HCT116 (cell line): ENCODE measurements at regions not wholly inside any gene's neighbourhood (a gene's known extent, or its start where the extent isn't known, plus 50 kb on each side); places are given as distances from the start of the nearest gene placed in this dataset.

Experiments
- ATAC-seq: fragments of 200-7000 bp; cut with Tn5 transposase; 2 replicates; pipeline ENCODE4 v1.9.1; 2020; ENCODE audit warnings: mild to moderate bottlenecking, moderate library complexity
- BruUV-seq: library from RNA; stranded (reverse); fragments of 400-500 nt; replicated peaks from 2 replicates; lab custom pipeline; 2021; lab: Mats Ljungman, UMichigan
- CTCF ChIA-PET: fragments of 300-600 bp; sonication (Branson Sonifier 250); formaldehyde crosslinking; loops from one replicate; lab custom pipeline; 2021; ENCODE audit warnings: antibody characterized with exemption; lab: Charles Lee
- POLR2A ChIA-PET: fragments of 300-600, 350-600 bp; sonication (Branson Sonifier 250); formaldehyde crosslinking; loops from one replicate; lab custom pipeline; 2021; ENCODE audit warnings: antibody characterized with exemption; lab: Charles Lee
- RAD21 ChIA-PET, 2 experiments: fragments of 300-600 bp; sonication (Branson Sonifier 250); formaldehyde crosslinking; loops; one replicate each; lab custom pipeline; 2023; ENCODE audit warnings: low total read pairs in 2 of 2; ENCODE audit not compliant: uncharacterized antibody in 2 of 2, unreplicated experiment in 2 of 2, low non-redundant PET in 1 of 2; lab: Charles Lee
- DNase-seq: peaks from one replicate; pipeline ENCODE4 v3.0.0-alpha.2; 2010; ENCODE audit warnings: low read depth, low spot score
- H2AFZ ChIP-seq: fragments of 200-600 bp; shearing (Covaris generic), sonication (generic); 2 replicates; pipeline ENCODE4 v1.6.1; 2017; ENCODE audit warnings: low read depth, mixed run types, mixed read lengths, antibody characterized with exemption, low read length; ENCODE audit not compliant: poor library complexity, severe bottlenecking
- H3K27ac ChIP-seq: 2 replicates; pipeline ENCODE4 v1.5.1; 2012; ENCODE audit warnings: low read depth, low read length
- H3K27me3 ChIP-seq: fragments of 200-600 bp; sonication (generic); 2 replicates; pipeline ENCODE4 v1.6.1; 2016; ENCODE audit warnings: mixed run types, low read length, mixed read lengths; ENCODE audit not compliant: insufficient read depth
- H3K36me3 ChIP-seq, 2 experiments: fragments of 200-500 bp in 1 of 2; fragments of 200-600 bp in 1 of 2; sonication (Bioruptor generic) in 1 of 2; sonication (generic) in 1 of 2; 2 replicates each; pipeline versions ENCODE4 v1.5.1 to v1.6.1; 2014 to 2016; ENCODE audit warnings: low read length in 2 of 2, inconsistent platforms in 1 of 2, mixed read lengths in 1 of 2, mixed run types in 1 of 2; ENCODE audit not compliant: insufficient read depth in 2 of 2, control insufficient read depth in 1 of 2
- H3K4me1 ChIP-seq, 2 experiments: fragments of 200-600 bp in 1 of 2; sonication (generic) in 1 of 2; 2 replicates each; pipeline versions ENCODE4 v1.5.1 to v1.6.1; 2012 to 2017; ENCODE audit warnings: low read length in 2 of 2, inconsistent platforms in 1 of 2, mild to moderate bottlenecking in 1 of 2, mixed read lengths in 1 of 2, mixed run types in 1 of 2, moderate library complexity in 1 of 2; ENCODE audit not compliant: insufficient read depth in 2 of 2, control insufficient read depth in 1 of 2
- H3K4me2 ChIP-seq: fragments of 200-600 bp; sonication (generic); 2 replicates; pipeline ENCODE4 v1.6.1; 2017; ENCODE audit warnings: mixed run types, low read length, mixed read lengths
- H3K4me3 ChIP-seq, 2 experiments: fragments of 200-600 bp in 1 of 2; sonication (generic) in 1 of 2; replicated peaks in 1 of 2; 2 replicates each; pipeline ENCODE4 v1.5.1; 2011 to 2016; ENCODE audit warnings: low read length in 2 of 2, control low read depth in 1 of 2, low read depth in 1 of 2, mild to moderate bottlenecking in 1 of 2, mixed read lengths in 1 of 2, mixed run types in 1 of 2
- H3K79me2 ChIP-seq: fragments of 200-600 bp; sonication (generic); 2 replicates; pipeline ENCODE4 v1.6.1; 2017; ENCODE audit warnings: mild to moderate bottlenecking, mixed run types, low read length, moderate library complexity, mixed read lengths; ENCODE audit not compliant: insufficient read depth
- H3K9ac ChIP-seq: fragments of 200-600 bp; sonication (generic); 2 replicates; pipeline ENCODE4 v1.6.1; 2016; ENCODE audit warnings: low read length, mixed read lengths
- H3K9me2 ChIP-seq: fragments of 200-600 bp; sonication (generic), shearing (Covaris generic); 2 replicates; pipeline ENCODE4 v1.6.1; 2017; ENCODE audit warnings: mixed run types, mild to moderate bottlenecking, moderate library complexity; ENCODE audit not compliant: insufficient read depth
- H3K9me3 ChIP-seq, 2 experiments: fragments of 200-500 bp in 1 of 2; fragments of 200-600 bp in 1 of 2; sonication (Bioruptor generic) in 1 of 2; sonication (generic) in 1 of 2; 2 replicates each; pipeline ENCODE4 v1.6.1; 2014 to 2017; ENCODE audit warnings: low read length in 2 of 2, mixed read lengths in 2 of 2, inconsistent platforms in 1 of 2, low read depth in 1 of 2, mild to moderate bottlenecking in 1 of 2, mixed run types in 1 of 2, moderate library complexity in 1 of 2; ENCODE audit not compliant: control insufficient read depth in 1 of 2, insufficient read depth in 1 of 2
- H4K20me1 ChIP-seq: fragments of 200-600 bp; sonication (generic), shearing (Covaris generic); 2 replicates; pipeline ENCODE4 v1.6.1; 2017; ENCODE audit warnings: mixed run types, mild to moderate bottlenecking, moderate library complexity; ENCODE audit not compliant: insufficient read depth
- CBX3 ChIP-seq: IDR thresholded peaks from 2 replicates; pipeline ENCODE4 v1.6.1; 2012; ENCODE audit warnings: low read depth
- CEBPB ChIP-seq: IDR thresholded peaks from 2 replicates; pipeline ENCODE4 v1.6.1; 2012; ENCODE audit warnings: low read depth
- ELF1 ChIP-seq: IDR thresholded peaks from 2 replicates; pipeline ENCODE4 v1.6.1; 2012; ENCODE audit warnings: low read depth, borderline replicate concordance
- EZH2 ChIP-seq: fragments of 200-600 bp; sonication (generic); IDR thresholded peaks from 2 replicates; pipeline ENCODE4 v1.6.1; 2017; ENCODE audit warnings: antibody characterized with exemption, mixed run types
- EZH2phosphoT487 ChIP-seq: fragments of 200-600 bp; IDR thresholded peaks from 2 replicates; pipeline ENCODE4 v1.6.1; 2018; ENCODE audit warnings: antibody characterized with exemption, borderline replicate concordance
- JUND ChIP-seq: IDR thresholded peaks from 2 replicates; pipeline ENCODE4 v1.6.1; 2012
- RAD21 ChIP-seq: IDR thresholded peaks from 2 replicates; pipeline ENCODE4 v1.6.1; 2012; ENCODE audit warnings: low read depth, mild to moderate bottlenecking
- SP1 ChIP-seq: IDR thresholded peaks from 2 replicates; pipeline ENCODE4 v1.6.1; 2012; ENCODE audit warnings: low read depth
- SRF ChIP-seq: IDR thresholded peaks from 2 replicates; pipeline ENCODE4 v1.6.1; 2012; ENCODE audit warnings: low read depth
- TCF7L2 ChIP-seq: IDR thresholded peaks from 2 replicates; pipeline ENCODE4 v1.7.0; 2011; ENCODE audit warnings: borderline replicate concordance, inconsistent platforms; ENCODE audit not compliant: insufficient read depth, insufficient read length; ENCODE audit errors: extremely low read depth
- YY1 ChIP-seq: IDR thresholded peaks from 2 replicates; pipeline ENCODE4 v1.6.1; 2011; ENCODE audit warnings: low read length, low read depth, moderate library complexity, mild to moderate bottlenecking; ENCODE audit not compliant: insufficient replicate concordance; ENCODE audit errors: extremely low read depth
- ZFX ChIP-seq: fragments of 450-650 bp; IDR thresholded peaks from 2 replicates; pipeline ENCODE4 v1.6.1; 2017
- ZNF274 ChIP-seq: fragments of 200-500 bp; sonication (Bioruptor generic); IDR thresholded peaks from 2 replicates; pipeline ENCODE4 v1.6.1; 2014; ENCODE audit warnings: mild to moderate bottlenecking, low read depth, low read length, inconsistent platforms
- intact Hi-C: fragments of 100-400 bp; cut with micrococcal nuclease; formaldehyde crosslinking; loops from 2 replicates; pipeline ENCODE4 v1.10.0; 2022
- TF ChIP-seq, protein P1 (sequence below): IDR thresholded peaks from 2 replicates; pipeline ENCODE4 v1.6.1; 2012
- TF ChIP-seq, protein P2 (sequence below): IDR thresholded peaks from 2 replicates; pipeline ENCODE4 v1.6.1; 2012; ENCODE audit warnings: low read depth
- TF ChIP-seq, protein P3 (sequence below), 3 experiments: fragments of 200-600 bp in 1 of 3; sonication (generic) in 1 of 3; IDR thresholded peaks in 2 of 3; conservative IDR thresholded peaks in 1 of 3; 2 replicates each; pipeline ENCODE4 v1.5.1; 2012 to 2017; ENCODE audit warnings: low read depth in 2 of 3, low read length in 2 of 3, antibody characterized with exemption in 1 of 3, borderline replicate concordance in 1 of 3, control low read depth in 1 of 3, mild to moderate bottlenecking in 1 of 3, mixed read lengths in 1 of 3, mixed run types in 1 of 3, moderate library complexity in 1 of 3; ENCODE audit not compliant: insufficient read depth in 1 of 3
- TF ChIP-seq, protein P4 (sequence below): IDR thresholded peaks from 2 replicates; pipeline ENCODE4 v1.6.1; 2012

DNA sequence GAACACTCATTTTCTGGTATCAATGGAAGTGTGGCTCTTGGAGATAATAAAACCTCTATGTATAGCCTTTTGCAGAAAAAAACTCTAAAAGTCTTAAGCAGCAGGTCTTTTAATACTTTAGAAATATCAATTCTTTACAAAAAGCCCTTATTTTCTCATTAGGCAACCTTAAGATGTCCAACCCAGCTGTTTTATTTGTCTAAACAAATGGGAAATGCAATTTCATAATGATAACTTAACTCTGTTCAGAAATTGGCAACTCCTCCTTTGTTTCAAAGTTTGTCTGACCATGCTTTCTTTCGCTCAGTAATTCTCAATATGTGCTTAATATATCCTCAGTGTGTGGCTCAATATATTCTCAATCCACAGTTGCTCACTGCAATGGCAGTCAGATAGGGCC lies 196.5 kb upstream of the VEGFC start:
- intact Hi-C loops = no loop called here
- no peak overlapping the region for H3K27ac ChIP-seq
- H2AFZ ChIP-seq = no peak overlapping the region
- ChIA-PET CTCF (no interaction called here), POLR2A (no interaction called here), RAD21 (no interaction called here)
- H3K9me2 ChIP-seq = no peaks in the 10 kb centered on the region
- ATAC-seq (no peak), DNase-seq (no peak)
- H3K79me2 ChIP-seq = no peaks in the 10 kb centered on the region
- H3K9ac ChIP-seq = no peak overlapping the region
- no peaks in the 10 kb centered on the region for H4K20me1 ChIP-seq
- peaks cover 0 to 5% of the 10 kb centered on the region in 2 experiments; a peak in 2 of 4 replicates for H3K4me1 ChIP-seq
- no peaks in the 10 kb centered on the region for H3K9me3 ChIP-seq
- no peak overlapping the region for H3K4me2 ChIP-seq
- H3K36me3 ChIP-seq = no peaks in the 10 kb centered on the region
- BruUV-seq = no TSS peak
- no peaks in the 10 kb centered on the region for H3K27me3 ChIP-seq
- TF ChIP-seq CBX3 (no peak), ELF1 (no peak), EZH2phosphoT487 (no peak), SRF (no peak), ZNF274 (no peak), ZFX (no peak), SP1 (no peak), RAD21 (no peak), TCF7L2 (no peak), EZH2 (no peak), JUND (no peak), CEBPB (no peak), YY1 (no peak)
- TF ChIP-seq, protein P1, sequence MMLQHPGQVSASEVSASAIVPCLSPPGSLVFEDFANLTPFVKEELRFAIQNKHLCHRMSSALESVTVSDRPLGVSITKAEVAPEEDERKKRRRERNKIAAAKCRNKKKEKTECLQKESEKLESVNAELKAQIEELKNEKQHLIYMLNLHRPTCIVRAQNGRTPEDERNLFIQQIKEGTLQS = no peak
- TF ChIP-seq, protein P2, sequence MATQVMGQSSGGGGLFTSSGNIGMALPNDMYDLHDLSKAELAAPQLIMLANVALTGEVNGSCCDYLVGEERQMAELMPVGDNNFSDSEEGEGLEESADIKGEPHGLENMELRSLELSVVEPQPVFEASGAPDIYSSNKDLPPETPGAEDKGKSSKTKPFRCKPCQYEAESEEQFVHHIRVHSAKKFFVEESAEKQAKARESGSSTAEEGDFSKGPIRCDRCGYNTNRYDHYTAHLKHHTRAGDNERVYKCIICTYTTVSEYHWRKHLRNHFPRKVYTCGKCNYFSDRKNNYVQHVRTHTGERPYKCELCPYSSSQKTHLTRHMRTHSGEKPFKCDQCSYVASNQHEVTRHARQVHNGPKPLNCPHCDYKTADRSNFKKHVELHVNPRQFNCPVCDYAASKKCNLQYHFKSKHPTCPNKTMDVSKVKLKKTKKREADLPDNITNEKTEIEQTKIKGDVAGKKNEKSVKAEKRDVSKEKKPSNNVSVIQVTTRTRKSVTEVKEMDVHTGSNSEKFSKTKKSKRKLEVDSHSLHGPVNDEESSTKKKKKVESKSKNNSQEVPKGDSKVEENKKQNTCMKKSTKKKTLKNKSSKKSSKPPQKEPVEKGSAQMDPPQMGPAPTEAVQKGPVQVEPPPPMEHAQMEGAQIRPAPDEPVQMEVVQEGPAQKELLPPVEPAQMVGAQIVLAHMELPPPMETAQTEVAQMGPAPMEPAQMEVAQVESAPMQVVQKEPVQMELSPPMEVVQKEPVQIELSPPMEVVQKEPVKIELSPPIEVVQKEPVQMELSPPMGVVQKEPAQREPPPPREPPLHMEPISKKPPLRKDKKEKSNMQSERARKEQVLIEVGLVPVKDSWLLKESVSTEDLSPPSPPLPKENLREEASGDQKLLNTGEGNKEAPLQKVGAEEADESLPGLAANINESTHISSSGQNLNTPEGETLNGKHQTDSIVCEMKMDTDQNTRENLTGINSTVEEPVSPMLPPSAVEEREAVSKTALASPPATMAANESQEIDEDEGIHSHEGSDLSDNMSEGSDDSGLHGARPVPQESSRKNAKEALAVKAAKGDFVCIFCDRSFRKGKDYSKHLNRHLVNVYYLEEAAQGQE = no peak
- TF ChIP-seq, protein P3, sequence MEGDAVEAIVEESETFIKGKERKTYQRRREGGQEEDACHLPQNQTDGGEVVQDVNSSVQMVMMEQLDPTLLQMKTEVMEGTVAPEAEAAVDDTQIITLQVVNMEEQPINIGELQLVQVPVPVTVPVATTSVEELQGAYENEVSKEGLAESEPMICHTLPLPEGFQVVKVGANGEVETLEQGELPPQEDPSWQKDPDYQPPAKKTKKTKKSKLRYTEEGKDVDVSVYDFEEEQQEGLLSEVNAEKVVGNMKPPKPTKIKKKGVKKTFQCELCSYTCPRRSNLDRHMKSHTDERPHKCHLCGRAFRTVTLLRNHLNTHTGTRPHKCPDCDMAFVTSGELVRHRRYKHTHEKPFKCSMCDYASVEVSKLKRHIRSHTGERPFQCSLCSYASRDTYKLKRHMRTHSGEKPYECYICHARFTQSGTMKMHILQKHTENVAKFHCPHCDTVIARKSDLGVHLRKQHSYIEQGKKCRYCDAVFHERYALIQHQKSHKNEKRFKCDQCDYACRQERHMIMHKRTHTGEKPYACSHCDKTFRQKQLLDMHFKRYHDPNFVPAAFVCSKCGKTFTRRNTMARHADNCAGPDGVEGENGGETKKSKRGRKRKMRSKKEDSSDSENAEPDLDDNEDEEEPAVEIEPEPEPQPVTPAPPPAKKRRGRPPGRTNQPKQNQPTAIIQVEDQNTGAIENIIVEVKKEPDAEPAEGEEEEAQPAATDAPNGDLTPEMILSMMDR (IDR thresholded peaks at IDR 0.05 in 2 of 3, conservative IDR thresholded peaks at IDR 0.05 in 1 of 3; ENCODE audit: borderline replicate concordance in 1 of 3, insufficient read depth in 1 of 3, low read depth in 2 of 3, low read length in 2 of 3) = no peak
- TF ChIP-seq, protein P4, sequence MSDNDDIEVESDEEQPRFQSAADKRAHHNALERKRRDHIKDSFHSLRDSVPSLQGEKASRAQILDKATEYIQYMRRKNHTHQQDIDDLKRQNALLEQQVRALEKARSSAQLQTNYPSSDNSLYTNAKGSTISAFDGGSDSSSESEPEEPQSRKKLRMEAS = no peak
- no peak overlapping the region for H3K4me3 ChIP-seq
